ENCODE measurements at regions not wholly inside any gene's neighbourhood (a gene's known extent, or its start where the extent isn't known, plus 50 kb on each side); places are given as distances from the start of the nearest gene placed in this dataset.

- POLR2A ChIA-PET, result no interaction called here
- CTCF ChIA-PET, result interaction anchor here (0.8 to 1.2 kb wide), 2 partner anchors 26 to 262 kb away, joined by 5 read pairs; no protein-coding TSS in a partner anchor
- H3K4me2 ChIP-seq, result no peak overlapping the region
These were observed 85.6 kb upstream of the RPH3AL start for GRCh38 chr17:438191-438590.

GRCh38 chr17:437545-437944 is 84.9 kb upstream of the RPH3AL start:
- Histone ChIP-seq H3K4me3 (ENCODE audit: low read depth in 2 of 2, low read length in 1 of 2) (no peak overlapping the region), H4K20me1 (ENCODE audit: insufficient read depth) (no peaks in the 10 kb centered on the region), H3K4me1 (ENCODE audit: control insufficient read depth in 1 of 2, insufficient read depth in 2 of 2, low read depth in 1 of 2, low read length in 1 of 2) (no peaks in the 10 kb centered on the region), H3K79me2 (ENCODE audit: insufficient read depth) (no peaks in the 10 kb centered on the region), H3K27ac (ENCODE audit: low read depth in 2 of 2, low read length in 1 of 2) (no peak overlapping the region), H3F3A (replicated peaks; ENCODE audit: insufficient read depth) (no peaks in the 10 kb centered on the region), H3K9me3 (no peaks in the 10 kb centered on the region), H3K36me3 (replicated peaks in 1 of 2; ENCODE audit: control insufficient read depth in 1 of 2, insufficient read depth in 2 of 2, low read length in 1 of 2) (no peaks in the 10 kb centered on the region), H2AFZ (ENCODE audit: low read depth) (no peak overlapping the region), H3K9ac (no peak overlapping the region), H3K27me3 (ENCODE audit: insufficient read depth) (no peaks in the 10 kb centered on the region), H3K4me2 (no peak overlapping the region), H3K9me2 (no peaks in the 10 kb centered on the region)
- POLR2A ChIA-PET, result no interaction called here
- TF ChIP-seq YY1 (IDR thresholded peaks at IDR 0.05; ENCODE audit: low read depth), result no peak
- no peak for TF ChIP-seq EP300 (IDR thresholded peaks at IDR 0.05; ENCODE audit: borderline replicate concordance in 1 of 2, low read depth in 1 of 2, low read length in 1 of 2)
- no peak for TF ChIP-seq TEAD4 (IDR thresholded peaks at IDR 0.05; ENCODE audit: borderline replicate concordance, insufficient read depth)
- no peak for TF ChIP-seq RXRA (IDR thresholded peaks at IDR 0.05; ENCODE audit: borderline replicate concordance, low read depth)
- TF ChIP-seq MEF2A (IDR thresholded peaks at IDR 0.05; ENCODE audit: borderline replicate concordance, low read depth), result no peak
- no peak for TF ChIP-seq RFX5 (IDR thresholded peaks at IDR 0.05; ENCODE audit: low read length)
- TF ChIP-seq, protein P1, sequence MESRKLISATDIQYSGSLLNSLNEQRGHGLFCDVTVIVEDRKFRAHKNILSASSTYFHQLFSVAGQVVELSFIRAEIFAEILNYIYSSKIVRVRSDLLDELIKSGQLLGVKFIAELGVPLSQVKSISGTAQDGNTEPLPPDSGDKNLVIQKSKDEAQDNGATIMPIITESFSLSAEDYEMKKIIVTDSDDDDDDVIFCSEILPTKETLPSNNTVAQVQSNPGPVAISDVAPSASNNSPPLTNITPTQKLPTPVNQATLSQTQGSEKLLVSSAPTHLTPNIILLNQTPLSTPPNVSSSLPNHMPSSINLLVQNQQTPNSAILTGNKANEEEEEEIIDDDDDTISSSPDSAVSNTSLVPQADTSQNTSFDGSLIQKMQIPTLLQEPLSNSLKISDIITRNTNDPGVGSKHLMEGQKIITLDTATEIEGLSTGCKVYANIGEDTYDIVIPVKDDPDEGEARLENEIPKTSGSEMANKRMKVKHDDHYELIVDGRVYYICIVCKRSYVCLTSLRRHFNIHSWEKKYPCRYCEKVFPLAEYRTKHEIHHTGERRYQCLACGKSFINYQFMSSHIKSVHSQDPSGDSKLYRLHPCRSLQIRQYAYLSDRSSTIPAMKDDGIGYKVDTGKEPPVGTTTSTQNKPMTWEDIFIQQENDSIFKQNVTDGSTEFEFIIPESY (IDR thresholded peaks at IDR 0.05; ENCODE audit: borderline replicate concordance, low read depth), result no peak
- TF ChIP-seq TCF12 (IDR thresholded peaks at IDR 0.05), result no peak
- TF ChIP-seq RCOR1 (IDR thresholded peaks at IDR 0.05; ENCODE audit: low read length), result no peak
- TF ChIP-seq FOXJ3 (CRISPR knock-in tag; IDR thresholded peaks at IDR 0.05), result no peak
- TF ChIP-seq FOXM1 (IDR thresholded peaks at IDR 0.05; ENCODE audit: low read depth), result no peak
- no peak for TF ChIP-seq MXI1 (IDR thresholded peaks at IDR 0.05; ENCODE audit: low read depth, low read length)
- no peak for TF ChIP-seq SMC3 (IDR thresholded peaks at IDR 0.05; ENCODE audit: low read depth, low read length)
- CTCF ChIA-PET, result interaction anchor here (0.8 kb wide), 1 partner anchor 26 kb away, joined by 5 read pairs; no protein-coding TSS in a partner anchor
- no peak for DNase-seq
- WGBS (ENCODE audit: low lambda C conversion rate), result 89% methylated on average over 2 of the region's 2 CpGs

More at GRCh38 chr17:438191-438590, 85.6 kb upstream of the RPH3AL start:
- H3K9me3 ChIP-seq, result no peaks in the 10 kb centered on the region
- no peaks in the 10 kb centered on the region for H3F3A ChIP-seq (replicated peaks; ENCODE audit: insufficient read depth)
- no peak overlapping the region for H3K9ac ChIP-seq
- no peaks in the 10 kb centered on the region for H3K9me2 ChIP-seq
- no peak for TF ChIP-seq FOXJ3 (CRISPR knock-in tag; IDR thresholded peaks at IDR 0.05)
- TF ChIP-seq TCF12 (IDR thresholded peaks at IDR 0.05), result no peak
- TF ChIP-seq RAD21 (IDR thresholded peaks at IDR 0.05; ENCODE audit: low read length), result no peak
- no peak for TF ChIP-seq GABPA (IDR thresholded peaks at IDR 0.05; ENCODE audit: low read depth)
- no peak for TF ChIP-seq CTCF (IDR thresholded peaks at IDR 0.05)
- TF ChIP-seq SIN3A (IDR thresholded peaks at IDR 0.05; ENCODE audit: borderline replicate concordance, low read depth, low read length), result no peak
- no peak for TF ChIP-seq FOSL2 (IDR thresholded peaks at IDR 0.05; ENCODE audit: borderline replicate concordance, low read depth)
- TF ChIP-seq MXI1 (IDR thresholded peaks at IDR 0.05; ENCODE audit: low read depth, low read length), result no peak
- no peak for TF ChIP-seq MEF2A (IDR thresholded peaks at IDR 0.05; ENCODE audit: borderline replicate concordance, low read depth)
- TF ChIP-seq TEAD4 (IDR thresholded peaks at IDR 0.05; ENCODE audit: borderline replicate concordance, insufficient read depth), result no peak
- TF ChIP-seq, protein P2, sequence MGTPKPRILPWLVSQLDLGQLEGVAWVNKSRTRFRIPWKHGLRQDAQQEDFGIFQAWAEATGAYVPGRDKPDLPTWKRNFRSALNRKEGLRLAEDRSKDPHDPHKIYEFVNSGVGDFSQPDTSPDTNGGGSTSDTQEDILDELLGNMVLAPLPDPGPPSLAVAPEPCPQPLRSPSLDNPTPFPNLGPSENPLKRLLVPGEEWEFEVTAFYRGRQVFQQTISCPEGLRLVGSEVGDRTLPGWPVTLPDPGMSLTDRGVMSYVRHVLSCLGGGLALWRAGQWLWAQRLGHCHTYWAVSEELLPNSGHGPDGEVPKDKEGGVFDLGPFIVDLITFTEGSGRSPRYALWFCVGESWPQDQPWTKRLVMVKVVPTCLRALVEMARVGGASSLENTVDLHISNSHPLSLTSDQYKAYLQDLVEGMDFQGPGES (IDR thresholded peaks at IDR 0.05; ENCODE audit: low read depth, low read length), result no peak
- H3K27me3 ChIP-seq (ENCODE audit: insufficient read depth), result no peaks in the 10 kb centered on the region
- no peak overlapping the region for H3K27ac ChIP-seq (ENCODE audit: low read depth in 2 of 2, low read length in 1 of 2)
- no peak overlapping the region for H2AFZ ChIP-seq (ENCODE audit: low read depth)
- no peak for DNase-seq
- H3K4me3 ChIP-seq (ENCODE audit: low read depth in 2 of 2, low read length in 1 of 2), result no peak overlapping the region
- no peaks in the 10 kb centered on the region for H3K79me2 ChIP-seq (ENCODE audit: insufficient read depth)
- peaks cover 0 to 3% of the 10 kb centered on the region in 2 experiments for H3K36me3 ChIP-seq (replicated peaks in 1 of 2; ENCODE audit: control insufficient read depth in 1 of 2, insufficient read depth in 2 of 2, low read length in 1 of 2)
- H4K20me1 ChIP-seq (ENCODE audit: insufficient read depth), result no peaks in the 10 kb centered on the region
- 90% methylated on average over 5 of the region's 5 CpGs for WGBS (ENCODE audit: low lambda C conversion rate)
- no peaks in the 10 kb centered on the region for H3K4me1 ChIP-seq (ENCODE audit: control insufficient read depth in 1 of 2, insufficient read depth in 2 of 2, low read depth in 1 of 2, low read length in 1 of 2)

Measured in SK-N-SH (cell line).